Middle frontal gyrus (tissue), 1 donor: ENCODE measurements at regions not wholly inside any gene's neighbourhood (a gene's known extent, or its start where the extent isn't known, plus 50 kb on each side); places are given as distances from the start of the nearest gene placed in this dataset.
"Not testable (repeated sequence)": the region's sequence is repeated elsewhere in the genome, so short reads cannot be mapped to it uniquely, and the experiment has no call there.

ENCODE experiments used
- DNase-seq: peaks from one replicate; pipeline ENCODE4 v3.0.0-alpha.2; 2015; ENCODE audit warnings: low spot score; ENCODE audit errors: extremely low spot score

DNA sequence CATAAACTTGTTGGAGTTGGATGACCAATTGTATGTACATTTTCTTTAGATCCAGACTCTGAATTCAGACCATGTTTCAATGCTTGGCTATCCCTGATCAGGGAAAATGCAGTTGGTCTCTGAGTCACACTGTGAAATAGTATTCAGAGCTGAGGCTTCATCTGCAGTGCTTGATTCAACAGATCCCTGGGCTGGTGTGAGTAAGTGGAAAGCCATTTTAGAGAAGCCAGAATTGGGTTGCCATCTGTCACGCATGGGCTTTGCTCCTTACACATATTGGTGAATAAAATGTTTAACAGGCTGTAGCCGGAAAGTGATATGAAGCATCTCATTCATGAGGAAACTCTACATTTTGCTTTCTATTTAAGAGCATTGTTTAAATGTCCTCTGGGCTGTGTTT, 50.0 kb upstream of the ACYP2 start:
- peak; percentile 48 for DNase-seq

DNA sequence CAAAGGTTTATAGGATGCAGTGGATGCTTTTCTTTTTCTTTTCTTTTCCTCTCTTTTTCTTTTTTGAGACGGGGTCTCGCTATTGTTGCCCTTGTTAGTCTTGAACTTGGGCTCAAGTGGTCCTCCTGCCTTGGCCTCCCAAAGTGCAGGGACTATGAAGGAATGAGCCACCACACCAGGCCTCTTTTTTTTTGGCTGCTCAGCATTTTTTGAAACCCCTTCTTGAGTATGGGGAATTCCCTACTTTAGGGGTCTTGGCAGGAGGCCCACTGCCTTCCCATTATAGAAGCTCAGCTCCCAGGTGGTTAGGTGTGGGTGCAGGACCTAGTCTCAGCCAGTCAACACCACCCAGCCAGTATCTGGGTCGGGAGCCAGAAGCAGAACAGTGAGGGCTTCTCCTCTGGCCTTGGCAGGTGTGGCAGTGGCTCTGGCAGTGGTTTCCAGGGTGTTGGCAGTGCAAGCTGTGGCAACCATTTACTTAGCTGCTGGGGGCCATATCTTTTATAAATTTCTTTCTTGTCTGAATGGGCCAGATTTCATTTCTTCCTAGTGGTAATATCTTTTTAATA, 51.4 kb upstream of the ACYP2 start:
- no peak for DNase-seq

DNA sequence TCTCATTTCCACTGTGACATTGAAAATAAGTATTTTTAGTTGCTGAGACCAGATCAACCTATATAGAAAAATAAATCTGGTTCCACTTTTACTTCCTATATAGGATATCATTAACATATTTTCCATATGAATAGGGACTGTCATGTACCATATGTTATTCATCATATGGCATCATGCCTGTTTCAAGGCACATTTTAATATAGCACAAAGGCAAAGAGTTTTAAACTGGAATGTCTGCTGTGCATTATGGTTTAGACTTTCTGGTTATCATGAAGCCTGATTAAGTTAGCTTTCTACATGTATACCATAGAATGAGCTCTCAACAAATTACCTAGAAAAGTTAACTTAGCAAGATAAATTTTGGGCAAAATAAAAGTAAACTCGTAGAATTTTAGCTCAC, 53.0 kb upstream of the ACYP2 start:
- DNase-seq: no peak

DNA sequence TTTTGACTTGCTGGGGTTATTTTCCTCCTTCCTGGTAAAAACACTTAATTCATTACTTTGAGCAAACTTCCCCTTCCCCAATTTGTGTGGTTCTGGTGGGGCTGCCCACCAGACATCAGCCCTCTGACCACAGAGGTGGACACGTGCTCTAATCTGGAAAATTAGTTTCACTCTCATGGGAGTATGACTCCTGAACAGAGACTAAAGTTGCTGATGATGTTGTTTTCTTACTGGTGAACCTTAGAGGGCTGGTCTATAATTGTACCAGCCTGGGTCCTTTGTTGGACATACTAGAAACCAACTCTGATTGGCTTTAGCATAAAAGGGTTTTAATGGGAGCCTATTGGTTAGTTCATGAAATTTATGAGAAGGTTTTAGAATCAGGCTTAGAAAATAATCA, 54.1 kb upstream of the ACYP2 start:
- DNase-seq: no peak

DNA sequence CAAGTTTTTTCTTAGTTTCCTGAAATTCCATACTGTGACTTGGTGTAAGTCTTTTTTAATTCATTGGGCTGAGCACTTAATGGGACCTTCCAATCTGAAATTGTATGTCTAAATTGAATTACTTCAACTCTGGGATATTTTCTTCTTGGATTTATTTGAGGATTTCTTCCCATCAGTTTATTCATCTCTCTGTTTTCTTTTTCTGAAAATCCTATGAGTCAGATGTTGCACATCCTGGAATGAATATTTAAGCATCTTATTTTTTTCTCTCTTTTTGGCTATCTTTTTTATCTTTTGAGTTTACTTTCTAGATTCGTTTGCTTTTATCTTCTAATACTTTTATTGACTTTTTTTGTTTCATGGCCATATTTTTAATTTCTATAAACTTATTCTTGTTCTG, 55.4 kb upstream of the ACYP2 start:
- DNase-seq: no peak

DNA sequence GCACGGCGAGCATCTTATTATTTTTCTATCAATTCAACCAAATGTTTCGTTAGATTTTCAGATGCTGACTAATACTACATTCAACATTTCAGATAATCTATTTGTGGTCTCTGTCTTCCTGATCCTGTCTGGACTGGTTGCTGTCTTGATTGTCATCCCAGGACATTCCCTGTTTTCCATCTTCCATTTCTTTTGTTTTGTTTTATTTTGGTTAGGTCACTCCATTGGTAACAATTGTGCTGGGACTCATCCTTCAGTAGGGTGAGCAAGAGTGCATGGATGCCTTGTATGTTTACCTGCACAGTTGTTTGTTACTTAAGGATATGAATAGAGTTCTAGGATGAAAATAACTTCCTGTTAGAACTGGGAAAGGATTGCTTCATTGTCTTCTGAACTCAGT, 55.9 kb upstream of the ACYP2 start:
- DNase-seq: no peak

DNA sequence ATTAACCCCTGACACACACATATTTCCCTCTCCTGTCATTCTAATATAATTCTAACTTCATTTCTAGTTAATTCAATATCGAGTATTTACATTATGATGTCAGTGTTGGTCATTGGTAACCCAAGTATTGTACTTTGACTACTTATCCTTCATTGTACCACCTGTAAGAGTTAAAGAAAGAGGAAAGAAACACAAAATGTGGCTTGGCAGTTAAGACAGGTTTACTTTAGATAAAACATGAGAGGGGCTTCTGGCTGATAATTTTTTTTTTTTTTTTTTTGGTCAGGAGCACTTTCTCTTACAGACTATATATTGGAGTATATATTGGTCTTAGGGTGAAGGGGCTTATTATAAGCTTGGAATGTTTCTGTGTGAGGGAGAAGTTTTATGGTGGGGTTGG, 57.0 kb upstream of the ACYP2 start:
- DNase-seq: no peak

DNA sequence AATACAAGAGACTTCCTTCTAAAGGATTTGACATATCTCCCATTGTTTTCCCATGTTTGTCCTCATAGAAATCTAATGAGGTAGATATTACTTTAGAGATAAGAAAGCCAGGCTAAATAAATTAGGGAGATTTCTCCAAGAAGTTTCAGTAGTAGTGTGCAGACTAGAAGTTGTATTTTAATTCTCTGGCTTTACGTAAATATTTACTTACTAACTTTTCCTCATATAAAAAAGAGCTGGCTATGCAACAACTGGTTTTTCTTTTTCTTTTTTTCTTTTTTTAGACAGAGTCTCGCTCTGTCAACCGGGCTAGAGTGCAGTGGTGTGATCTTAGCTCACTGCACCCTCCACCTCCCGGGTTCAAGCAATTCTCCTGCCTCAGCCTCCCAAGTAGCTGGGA, 60.6 kb upstream of the ACYP2 start:
- no peak for DNase-seq

DNA sequence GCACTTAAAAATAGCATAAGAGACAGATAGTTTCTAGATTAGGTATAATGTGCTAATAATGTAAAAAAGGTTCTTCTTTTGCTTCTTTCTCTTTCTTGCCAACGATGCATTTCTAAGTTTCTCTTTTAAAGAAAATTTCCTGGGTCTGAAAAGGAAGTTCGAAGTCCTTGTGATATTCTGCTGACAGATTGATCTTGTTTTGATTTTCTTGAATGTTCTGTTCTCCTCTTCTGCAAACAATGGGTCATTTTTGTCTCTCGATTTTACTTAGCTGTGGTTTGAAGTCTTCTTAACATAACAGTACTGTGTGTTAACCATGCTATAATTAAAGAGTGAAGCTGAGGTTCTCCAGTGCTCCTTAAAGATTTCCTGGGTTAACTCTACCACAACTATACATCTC, 61.1 kb upstream of the ACYP2 start:
- no peak for DNase-seq

DNA sequence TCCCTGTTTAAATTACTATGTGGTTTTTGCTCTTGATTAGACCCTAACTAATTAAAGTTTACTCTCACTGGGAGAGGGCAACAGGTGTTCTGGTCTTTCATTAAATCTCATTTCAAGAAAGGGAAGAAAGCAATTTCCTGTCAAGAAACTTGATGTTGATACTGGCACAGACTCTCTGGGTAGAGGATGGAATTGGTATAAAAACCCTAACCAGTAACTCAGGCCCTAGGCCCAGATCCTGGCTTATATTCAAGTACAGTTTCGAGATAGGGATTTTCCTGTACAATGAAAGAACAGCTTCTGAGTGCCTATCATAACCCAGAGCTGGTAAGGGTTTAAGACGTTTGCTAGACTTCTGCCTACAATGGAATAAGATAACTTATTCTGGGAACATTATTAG, 61.6 kb upstream of the ACYP2 start:
- DNase-seq: no peak

DNA sequence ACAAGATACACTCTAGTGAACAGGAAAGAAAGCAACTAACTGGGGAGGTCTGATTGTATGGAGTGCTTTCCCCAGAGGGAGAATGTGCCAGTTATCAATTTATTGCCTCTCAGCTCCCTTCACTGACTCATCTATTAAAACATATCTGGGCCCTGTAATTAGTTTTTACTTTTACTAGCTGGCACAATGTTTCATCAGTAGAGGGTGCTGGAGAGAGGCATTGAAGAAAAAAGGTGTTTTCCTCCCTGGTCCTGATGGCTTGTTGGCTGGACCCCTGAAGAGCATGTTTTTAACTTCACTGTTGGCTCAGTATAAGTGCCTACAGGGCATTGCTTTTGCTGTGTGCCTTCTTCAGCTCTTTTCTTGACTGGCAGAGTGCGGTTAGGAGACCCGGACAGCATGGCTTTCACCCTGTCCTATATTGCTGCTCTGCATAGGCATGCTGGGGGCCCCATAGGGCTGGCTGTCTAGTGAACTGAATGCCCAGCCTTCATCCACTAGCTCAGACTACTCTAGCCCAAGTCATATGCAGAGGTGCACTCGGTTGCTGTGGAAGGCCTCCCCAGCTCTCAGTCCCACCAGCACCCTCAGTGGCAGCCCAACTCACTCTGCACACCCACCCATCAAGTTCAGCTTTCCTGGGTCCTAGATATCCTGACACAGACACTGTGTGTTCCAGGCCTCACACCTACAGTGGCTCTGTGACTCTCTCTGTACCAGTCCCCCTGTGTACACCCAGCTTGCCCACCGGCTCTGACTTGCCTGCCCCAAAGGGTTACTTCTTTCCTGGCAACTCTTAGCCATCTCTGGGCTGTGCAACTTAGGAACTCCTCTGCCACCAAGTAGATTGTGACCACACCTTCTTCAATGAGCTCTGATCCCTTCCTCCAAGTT, 62.3 kb upstream of the ACYP2 start:
- no peak for DNase-seq

DNA sequence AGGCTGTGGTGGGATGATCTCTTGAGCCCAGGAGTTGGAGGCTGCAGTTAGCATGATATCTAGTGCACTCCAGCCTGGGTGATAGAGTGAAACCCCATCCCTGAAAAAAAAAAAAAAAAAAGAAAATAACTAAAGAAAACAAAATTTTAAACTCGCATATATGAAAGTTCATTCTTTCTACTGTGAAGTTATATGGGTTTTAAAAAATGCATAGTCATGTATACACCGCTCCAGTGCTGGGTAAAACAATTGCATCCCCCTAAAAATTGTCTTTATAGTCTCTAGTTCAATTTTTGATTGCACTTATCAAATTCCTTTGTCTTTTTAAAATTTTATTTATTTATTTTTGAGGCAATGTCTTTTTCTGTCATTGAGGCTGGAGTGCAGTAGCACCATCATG, 65.0 kb upstream of the ACYP2 start:
- DNase-seq: no peak

DNA sequence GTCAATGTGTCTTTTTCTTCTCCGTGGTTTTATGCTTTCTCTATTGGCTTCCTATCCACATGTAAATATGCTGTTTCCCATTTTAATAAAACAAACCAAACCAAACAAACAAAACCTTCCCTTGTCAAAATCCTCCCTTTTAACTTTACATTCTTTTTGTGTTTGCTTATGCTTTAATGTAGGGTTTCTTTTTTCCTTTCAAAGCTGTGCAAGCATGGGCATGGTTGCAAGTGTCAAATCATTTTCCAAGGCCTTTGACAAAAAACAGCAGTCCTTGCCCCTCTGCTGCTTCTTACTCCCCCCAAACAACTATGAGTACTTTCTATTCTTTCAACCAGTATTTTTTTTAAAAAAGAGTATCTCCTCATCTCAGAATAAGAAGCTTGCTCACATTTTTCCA, 66.0 kb upstream of the ACYP2 start:
- DNase-seq: no peak

DNA sequence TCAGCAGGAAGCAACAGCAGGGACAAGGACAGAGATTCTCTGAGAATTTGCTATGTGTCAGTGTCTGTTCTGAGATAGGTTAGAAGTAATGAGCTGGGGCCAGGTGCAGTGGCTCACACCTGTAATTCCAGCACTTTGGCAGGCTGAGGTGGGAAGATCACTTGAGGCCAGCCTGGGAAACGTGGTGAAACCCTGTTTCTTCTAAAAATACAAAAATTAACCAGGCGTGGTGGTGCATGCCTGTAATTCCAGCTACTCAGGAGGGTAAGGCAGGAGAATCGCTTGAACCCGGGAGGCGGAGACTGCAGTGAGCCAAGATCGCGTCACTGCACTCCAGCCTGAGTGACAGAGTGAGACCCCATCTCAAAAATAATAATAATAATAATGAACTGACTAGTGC, 66.5 kb upstream of the ACYP2 start:
- DNase-seq: not testable (repeated sequence)

DNA sequence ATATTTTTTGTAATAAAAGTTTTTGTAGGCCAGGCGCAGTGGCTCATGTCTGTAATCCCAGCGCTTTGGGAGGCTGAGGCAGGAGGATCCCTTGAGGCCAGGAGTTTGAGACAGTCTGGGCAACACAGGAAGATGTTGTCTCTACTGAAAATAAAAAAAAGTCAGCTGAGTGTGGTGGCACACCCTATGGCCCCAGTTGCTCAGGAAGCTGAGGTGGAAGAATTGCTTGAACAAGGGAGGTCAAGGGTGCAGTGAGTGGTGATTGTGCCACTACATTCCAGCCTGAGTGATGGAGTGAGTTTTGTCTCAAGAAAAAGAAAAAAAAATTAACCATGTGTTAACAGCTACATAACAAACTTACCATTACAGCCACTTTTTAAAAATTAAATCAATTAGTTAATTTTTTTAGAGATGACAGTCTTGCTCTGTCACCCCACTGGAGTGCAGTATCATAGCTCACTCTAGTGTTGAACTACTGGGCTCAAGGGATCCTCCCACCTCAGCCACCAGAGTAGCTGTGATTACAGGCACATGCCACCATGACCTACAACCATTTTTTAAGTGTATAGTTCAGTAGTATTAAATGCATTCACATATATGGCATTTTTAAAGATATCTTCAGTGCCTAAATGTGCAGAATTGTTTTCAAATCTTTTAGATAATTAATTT, 67.2 kb upstream of the ACYP2 start:
- DNase-seq: no peak

DNA sequence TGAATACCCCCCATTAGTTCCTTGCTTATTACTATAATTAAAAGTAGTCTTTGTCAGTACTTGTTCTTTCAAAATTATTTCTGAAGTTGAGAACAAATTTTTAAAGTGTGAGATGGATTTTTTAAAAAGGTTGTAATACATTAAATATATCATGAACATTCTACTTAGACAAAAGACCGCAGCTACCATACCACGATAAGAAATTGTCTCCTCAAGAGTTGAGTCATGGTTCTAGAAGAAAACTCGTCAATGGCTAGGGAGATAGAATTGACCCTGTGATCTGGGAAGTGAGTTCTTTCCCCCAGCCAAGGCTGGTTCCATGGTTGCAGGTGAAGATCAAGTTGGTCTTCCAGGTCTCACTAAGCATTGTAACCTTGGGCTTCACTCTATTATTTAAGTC, 67.8 kb upstream of the ACYP2 start:
- DNase-seq: no peak

DNA sequence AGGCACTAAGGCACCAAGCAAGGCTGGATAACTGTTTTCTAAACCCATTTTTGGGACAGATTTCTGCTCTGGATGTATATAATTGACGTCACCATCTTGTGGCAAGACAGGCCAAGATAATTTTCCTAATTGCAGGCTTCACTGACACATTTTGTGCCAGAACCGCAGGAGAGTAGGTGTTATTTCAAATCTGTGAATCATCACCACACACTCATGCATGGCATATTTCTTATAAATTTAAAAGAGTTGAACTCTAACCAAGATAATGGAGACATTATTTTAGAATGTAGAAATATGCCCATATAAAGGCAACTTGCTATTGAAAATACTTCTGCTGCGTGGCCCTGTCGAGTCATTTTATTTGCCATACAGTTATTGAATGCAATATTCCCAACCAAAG, 68.3 kb upstream of the ACYP2 start:
- DNase-seq: peak; percentile 56

DNA sequence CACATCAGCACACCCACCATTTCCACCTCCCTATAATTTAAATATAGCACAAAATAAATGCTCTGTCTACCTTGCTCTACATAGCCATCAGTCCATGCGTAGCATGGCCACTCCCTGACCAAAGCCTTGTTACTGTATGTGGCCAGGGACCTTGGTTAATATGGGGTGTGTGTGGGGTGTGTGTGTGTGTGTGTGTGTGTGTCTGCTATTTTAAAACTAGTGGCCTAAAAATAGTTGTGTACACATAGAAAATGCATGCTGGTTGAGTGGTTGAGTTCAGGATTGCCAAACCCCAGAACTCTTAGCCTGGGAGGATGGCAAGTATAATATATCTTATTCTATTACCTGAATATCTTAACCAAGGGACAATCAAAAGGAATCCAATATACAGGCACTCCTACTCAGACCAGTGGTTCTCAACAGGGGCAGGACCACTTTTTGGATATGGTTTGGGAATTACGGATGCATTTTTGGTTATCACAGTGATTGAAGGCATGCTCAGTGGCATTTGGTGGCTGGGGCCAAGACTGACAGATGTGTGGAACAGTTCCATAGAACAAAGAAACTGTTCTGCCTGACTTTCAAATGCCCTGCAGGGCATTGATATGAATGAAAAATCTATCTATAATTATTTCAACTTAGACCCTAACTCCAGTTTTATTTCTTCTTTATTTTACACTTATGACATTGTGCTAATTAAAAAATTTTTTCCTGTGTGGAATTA, 72.3 kb upstream of the PSME4 start:
- DNase-seq: no peak

DNA sequence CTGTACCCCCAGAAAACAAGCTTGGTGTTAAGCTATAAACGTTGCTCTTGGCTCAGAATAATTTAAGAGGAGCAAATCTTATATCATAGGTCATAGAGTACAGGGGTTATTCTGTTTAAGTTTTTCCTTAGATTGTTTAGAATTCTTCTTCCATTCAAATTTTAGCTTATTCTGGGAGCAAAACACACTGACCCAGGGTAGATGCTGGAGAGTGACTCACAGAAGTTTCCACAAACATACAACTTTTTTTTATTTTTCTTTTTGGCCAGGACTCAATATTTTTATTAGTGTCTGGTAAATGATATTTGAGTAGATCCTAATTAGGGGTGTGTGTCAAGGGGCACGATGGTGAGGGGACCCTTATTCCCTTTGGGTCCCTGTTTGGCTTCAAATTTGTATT, 71.5 kb upstream of the PSME4 start:
- DNase-seq: no peak

DNA sequence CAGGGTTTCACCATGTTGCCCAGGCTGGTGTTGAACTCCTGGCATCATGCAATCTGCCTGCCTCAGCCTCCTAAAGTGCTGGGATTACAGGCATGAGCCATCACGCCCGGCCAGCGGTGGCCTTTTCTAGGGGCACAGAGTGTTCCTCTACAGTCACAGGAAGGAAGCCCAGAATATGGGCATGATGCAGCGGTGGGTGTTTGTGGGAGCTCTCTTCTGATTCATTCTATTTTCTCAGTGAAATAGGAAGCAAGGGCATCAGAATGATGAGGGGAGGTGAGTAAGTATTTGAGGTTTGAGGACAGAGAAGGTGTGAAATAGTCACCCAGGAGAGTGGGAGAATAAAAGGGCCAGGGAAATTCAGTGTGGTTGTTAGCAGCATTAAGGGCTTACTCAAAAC, 70.3 kb upstream of the PSME4 start:
- no peak for DNase-seq

DNA sequence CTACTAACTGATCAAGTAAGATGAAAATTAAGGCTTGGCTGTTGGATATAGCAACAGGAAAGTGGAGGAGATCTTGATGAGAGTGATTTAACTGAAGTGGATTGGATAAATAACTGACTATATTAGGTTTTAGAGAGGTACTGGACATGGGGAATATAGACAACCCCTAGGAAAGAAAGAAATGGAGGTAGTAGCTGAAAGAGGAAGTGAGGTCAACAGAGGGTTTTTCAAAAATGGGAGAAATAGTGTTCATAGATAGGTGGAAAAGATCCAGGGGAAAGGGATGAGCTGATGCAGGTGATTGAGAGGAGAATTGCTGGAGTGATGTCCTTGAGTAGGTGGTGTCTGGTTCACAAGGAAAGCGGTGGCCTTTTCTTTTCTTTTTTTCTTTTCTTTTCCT, 69.9 kb upstream of the PSME4 start:
- no peak for DNase-seq

DNA sequence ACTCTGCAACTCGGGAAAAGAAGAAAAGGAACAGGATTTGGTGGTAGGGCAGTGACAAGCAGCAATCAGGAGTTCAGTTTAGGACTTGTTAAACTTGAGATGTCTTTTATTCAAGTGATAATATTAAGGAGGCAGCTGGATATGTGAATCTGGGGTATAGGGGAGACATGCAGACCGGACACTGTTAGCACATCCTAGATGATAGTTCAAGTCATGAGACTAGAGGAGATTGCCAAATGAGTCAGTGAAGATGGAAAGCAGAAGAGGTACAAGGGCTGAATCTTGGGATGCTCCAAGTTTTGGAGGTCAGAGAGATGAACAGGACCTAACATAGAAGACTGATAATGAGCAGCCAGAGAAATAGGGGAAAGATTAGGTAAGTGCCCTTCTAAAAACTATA, 69.5 kb upstream of the PSME4 start:
- no peak for DNase-seq
